GM19023 (cell line): ENCODE measurements at regions not wholly inside any gene's neighbourhood (a gene's known extent, or its start where the extent isn't known, plus 50 kb on each side); places are given as distances from the start of the nearest gene placed in this dataset.

Experiments used
- ATAC-seq: cut with Tn5 transposase; IDR thresholded peaks from one replicate; pipeline ENCODE4 v1.9.1; 2021; ENCODE audit warnings: mild to moderate bottlenecking, moderate library complexity; ENCODE audit not compliant: unreplicated experiment

DNA sequence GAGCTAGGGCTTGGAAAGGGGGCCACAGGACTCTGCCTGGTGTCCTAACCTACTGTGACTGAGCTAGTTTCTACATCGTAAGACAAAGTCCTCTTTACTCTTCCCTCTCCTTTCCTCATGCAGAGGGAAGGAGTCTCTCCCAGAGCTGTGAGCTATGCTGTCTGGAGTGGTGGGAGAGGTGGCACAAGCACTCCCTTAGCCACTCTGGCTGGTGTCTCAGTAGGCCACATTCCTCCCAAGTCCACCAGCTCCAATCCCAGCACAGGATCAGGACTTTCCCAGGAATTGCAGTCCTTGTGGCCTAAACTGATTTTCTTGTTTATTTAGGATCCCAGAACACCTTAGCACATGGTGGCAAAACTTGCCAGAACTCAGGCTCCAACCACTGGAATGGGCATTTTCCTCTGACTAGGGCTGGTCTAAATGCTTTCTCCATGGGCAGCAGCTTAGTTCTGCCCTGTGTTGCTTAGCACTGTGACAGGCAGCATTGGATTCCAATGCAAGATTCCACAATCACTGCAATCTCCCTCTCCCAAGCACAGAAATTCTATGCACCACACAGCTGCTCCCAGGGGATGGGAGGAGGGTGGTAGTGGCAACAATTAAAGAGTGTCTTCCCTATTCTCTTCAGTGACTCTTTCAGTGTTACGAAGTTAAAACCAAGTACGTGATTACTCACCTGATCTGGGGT, 733.3 kb downstream of the HACE1 start:
- no peak for ATAC-seq

- no peak for ATAC-seq
These were observed 736.5 kb downstream of the HACE1 start for GRCh38 chr6:104123227-104123626.

DNA sequence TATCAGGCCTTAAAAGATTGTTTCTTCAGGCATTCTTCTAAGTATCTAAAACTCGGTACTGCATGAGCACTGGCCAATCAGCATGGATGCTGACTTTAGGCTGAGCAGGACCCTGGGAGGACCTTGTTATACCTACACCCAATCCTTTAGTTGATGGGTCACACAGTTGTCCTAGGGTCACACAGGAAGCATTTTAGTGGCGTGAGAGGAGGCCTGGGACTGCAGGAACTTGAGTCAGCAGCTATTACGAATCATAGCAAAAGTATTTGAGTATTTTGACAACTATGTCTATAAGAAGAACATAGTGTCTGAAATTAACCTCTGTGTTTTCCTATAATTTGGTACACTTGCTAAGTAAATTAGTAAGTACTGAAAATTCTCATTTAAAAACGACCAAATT, 741.4 kb downstream of the HACE1 start:
- no peak for ATAC-seq

GRCh38 chr6:104109806-104110205, 749.9 kb downstream of the HACE1 start:
- no peak for ATAC-seq

- ATAC-seq, result no peak
These were observed 751.1 kb downstream of the HACE1 start for GRCh38 chr6:104108634-104109033.

DNA sequence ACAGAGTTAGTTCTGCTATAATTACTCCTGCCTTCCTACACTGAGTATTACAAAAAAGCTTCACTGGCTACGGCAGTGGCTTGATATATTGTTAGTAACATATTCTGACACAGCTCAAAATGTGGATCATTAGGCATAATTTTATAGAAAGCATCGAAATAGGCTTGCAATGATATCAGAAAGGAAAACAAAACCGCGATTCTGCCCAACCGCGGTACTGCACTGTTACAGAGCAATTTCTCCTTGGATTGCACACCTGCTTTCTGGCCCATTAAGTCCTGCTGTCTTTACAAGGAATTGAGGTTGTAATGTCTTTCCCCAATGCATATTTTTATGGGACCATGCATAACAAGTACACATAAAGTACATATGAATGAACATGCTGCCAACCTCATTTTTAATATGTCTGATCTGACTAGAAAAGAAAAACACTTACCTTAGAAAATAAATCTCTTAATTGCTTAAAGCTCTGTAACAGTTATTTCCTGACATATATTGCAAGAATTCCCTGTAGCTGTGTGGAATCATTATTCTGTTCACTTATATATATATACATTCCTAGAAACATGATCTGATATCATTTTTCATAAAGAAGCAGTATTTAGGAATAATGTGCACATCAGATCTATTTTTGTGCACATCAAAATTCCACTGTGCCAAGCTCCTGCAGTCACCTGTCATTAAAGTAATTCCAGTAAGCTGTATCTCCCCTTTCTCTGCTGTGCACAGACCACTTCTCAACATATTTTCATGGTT, 763.9 kb downstream of the HACE1 start:
- ATAC-seq, result no peak

DNA sequence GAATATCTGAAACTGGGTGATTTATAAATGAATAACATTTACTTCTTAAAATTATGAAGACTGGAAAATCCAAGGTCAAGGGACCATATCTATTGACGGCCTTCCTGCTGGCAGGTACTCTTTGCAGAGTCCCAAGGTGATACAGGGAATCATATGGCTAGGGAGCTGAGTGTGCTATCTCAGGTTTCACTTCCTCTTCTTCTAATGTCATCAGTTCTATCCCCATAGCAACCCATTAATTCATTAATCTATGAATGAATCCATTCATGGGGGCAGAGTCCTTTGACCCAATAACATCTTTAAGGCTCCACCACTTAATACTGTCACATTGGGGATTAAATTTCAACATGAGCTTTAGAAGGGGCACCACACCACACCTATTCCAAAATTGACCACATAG, 772.0 kb downstream of the HACE1 start:
- ATAC-seq, result no peak

DNA sequence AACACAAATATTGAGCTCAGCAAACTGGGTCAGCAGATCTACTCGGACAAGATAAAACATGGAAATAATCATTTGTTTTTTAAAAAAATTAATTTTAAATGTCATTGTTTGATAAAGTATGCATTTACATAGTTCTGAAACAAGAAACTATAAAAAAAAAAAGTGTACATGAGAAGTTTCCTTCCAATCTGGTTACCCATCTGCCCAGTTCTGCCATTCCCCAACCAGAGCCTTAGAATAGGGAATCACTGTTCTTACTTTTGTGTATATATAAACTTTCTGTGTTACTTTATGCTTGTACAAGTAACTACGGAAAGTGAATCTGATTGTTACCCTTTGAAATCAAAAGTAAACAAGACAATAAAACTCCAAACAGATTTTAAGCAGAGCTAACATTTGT, 791.4 kb downstream of the HACE1 start:
- ATAC-seq, result no peak

DNA sequence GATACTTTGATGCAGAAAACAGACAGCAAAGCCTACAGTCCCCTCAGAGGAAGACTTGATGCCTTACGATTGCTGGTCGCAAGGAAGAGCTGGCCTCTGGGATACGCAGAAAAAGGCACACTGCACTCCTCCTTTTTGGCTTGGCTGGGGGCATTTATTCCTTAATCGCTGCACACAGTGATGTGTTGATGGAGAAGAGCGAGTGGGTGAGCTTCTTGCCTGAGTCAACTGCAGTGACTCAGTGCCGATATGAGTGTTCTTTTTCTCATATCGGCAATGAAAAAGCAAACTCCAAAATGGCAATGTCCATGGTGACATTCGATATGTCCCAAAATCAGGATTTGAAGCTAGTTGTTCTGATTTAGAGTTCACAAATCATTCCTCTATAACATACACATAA, 794.8 kb downstream of the HACE1 start:
- no peak for ATAC-seq

- no peak for ATAC-seq
These were observed 809.3 kb downstream of the HACE1 start for GRCh38 chr6:104050455-104050854.

DNA sequence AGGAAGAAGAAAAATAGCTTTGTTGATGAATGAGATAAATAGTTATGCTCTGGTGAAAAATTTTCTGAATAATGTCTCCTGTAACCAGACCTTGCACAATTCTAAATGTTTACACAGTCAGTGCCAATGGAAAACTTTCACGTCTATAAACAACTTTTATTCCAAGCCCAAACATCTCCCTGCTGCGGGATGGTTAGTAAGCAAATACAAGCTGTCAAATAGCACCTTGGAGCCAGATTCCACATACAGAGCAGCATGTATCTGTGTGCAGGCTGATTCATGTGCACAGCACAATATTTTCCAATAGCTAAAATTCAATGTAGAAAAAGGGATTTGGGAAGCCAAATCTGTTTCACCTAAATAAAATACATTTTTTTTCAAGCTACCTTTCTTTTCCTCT, 813.3 kb downstream of the HACE1 start:
- ATAC-seq, result no peak

- no peak for ATAC-seq
These were observed 828.4 kb downstream of the HACE1 start for GRCh38 chr6:104031346-104031745.

GRCh38 chr6:104022126-104022525, 837.6 kb downstream of the HACE1 start:
- ATAC-seq, result no peak

DNA sequence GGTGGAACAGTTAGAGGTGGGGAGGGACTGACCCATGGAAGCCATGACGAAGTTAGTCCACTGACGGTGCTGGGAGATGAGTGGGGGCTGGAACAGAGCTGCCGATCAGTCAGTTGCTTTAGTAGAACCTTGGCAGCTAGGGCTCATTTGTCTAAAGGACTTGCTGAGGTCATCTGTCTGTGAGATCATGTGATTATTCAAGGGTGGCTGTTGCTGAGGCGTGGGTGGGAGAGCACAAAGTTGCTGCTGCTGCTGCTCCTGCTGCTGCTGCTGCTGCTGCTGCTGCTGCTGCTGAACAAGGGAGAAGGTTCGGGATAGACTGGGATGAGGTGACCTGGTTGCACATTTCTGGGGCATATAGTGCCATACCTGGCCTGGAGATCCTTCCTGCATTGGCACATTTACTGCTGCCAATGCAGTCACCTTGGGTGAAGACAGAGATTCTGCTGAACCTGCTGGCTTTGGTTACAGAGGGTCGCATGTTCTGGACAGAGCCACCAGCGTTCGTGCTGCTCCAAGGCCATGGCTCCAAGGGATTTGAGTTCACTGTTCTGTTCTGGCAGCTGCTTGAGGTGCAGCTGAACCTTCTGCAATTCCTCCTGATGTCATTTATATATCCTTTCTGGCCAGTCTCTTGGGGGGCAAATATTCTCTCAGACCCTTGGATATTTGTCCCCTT, 840.5 kb downstream of the HACE1 start:
- ATAC-seq, result no peak

DNA sequence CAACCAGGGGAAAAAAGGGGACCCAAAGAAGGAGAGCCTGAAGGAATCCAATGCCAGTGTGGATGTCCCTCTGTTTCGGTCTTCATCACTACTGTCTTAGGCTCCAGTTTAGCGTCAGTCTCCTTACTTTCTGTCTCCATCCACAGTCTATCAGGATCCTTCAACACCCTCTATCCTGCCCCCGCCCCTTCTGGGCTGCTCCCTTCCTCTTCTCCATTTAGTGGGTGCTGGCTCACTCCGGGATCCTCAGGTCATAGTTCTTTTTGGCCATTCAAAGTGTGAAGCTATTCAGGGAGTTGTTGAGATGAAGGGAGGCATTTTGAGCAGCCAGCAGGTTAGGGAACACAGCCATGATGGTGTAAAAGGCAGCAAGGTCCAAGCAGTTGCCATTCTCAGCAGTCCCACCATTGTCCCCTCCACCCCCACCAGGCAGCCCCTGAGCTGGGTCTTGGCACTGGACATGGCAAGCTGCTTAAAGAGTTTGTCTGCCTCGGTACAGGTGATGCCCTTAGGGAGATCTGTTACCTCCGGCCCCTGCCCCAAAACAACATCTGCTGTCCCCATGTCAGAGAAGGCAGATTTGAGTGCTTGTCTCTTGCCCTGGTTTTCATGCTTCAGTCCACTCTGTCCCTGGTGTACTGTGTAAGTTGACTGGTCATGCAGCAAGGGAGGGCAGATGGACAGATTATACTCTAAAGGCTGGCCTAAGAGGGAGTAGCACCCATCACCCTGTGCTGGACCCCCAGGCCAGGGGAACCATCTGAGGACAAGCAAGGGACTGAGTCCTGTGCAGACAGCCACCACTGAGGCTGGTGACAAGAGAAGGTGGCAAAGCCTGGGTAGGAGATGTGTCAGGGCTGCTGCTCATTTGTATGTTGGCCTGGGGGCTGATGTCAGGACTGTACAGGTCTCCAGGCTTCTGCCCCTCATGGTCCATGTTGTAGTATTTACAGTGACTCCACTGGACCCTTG, 842.0 kb downstream of the HACE1 start:
- ATAC-seq, result no peak

GRCh38 chr6:104014163-104014959, 845.4 kb downstream of the HACE1 start:
- no peak for ATAC-seq

DNA sequence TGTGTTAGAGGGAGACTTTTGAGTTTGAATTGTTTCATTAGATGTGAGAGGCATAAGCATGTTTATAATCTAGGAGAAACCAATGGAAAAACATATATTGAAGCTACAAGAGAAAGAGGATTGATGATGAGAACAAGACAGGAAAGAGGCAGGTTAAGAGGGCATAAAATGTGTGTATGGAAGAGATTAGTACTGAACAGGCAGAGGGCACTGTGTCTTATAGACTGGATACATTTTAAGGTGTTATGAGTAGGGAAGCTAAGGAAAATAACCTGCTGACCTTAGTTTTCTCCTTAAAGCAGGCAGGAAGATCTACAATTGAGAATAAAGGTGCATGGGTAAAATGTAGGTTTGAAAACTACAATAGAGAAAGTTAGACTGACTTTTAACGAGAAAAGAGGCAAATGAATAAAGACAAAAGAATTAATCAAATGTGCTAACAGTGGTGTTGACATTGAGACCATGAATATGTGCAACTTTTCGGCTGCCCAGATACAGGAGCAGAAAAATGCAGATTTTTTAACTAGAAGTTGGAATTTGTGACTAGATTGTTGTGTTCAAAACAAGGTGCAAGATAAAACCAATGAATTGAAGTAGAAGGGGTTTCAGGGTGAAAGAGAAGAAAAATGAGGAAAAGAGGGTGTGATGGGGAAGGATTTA, 846.3 kb downstream of the HACE1 start:
- no peak for ATAC-seq

GRCh38 chr6:104010897-104011296, 848.8 kb downstream of the HACE1 start:
- ATAC-seq, result no peak

GRCh38 chr6:104003803-104004516, 855.8 kb downstream of the HACE1 start:
- ATAC-seq, result no peak
